HCT116 (cell line): ENCODE measurements at regions not wholly inside any gene's neighbourhood (a gene's known extent, or its start where the extent isn't known, plus 50 kb on each side); places are given as distances from the start of the nearest gene placed in this dataset.
"Not testable (repeated sequence)": the region's sequence is repeated elsewhere in the genome, so short reads cannot be mapped to it uniquely, and the experiment has no call there.

ENCODE experiments used
- ATAC-seq: fragments of 200-7000 bp; cut with Tn5 transposase; 2 replicates; pipeline ENCODE4 v1.9.1; 2020; ENCODE audit warnings: mild to moderate bottlenecking, moderate library complexity
- BruUV-seq: library from RNA; stranded (reverse); fragments of 400-500 nt; replicated peaks from 2 replicates; lab custom pipeline; 2021; lab: Mats Ljungman, UMichigan
- CTCF ChIA-PET: fragments of 300-600 bp; sonication (Branson Sonifier 250); formaldehyde crosslinking; loops from one replicate; lab custom pipeline; 2021; ENCODE audit warnings: antibody characterized with exemption; lab: Charles Lee
- POLR2A ChIA-PET: fragments of 300-600, 350-600 bp; sonication (Branson Sonifier 250); formaldehyde crosslinking; loops from one replicate; lab custom pipeline; 2021; ENCODE audit warnings: antibody characterized with exemption; lab: Charles Lee
- RAD21 ChIA-PET, 2 experiments: fragments of 300-600 bp; sonication (Branson Sonifier 250); formaldehyde crosslinking; loops; one replicate each; lab custom pipeline; 2023; ENCODE audit warnings: low total read pairs in 2 of 2; ENCODE audit not compliant: uncharacterized antibody in 2 of 2, unreplicated experiment in 2 of 2, low non-redundant PET in 1 of 2; lab: Charles Lee
- DNase-seq: peaks from one replicate; pipeline ENCODE4 v3.0.0-alpha.2; 2010; ENCODE audit warnings: low read depth, low spot score
- H2AFZ ChIP-seq: fragments of 200-600 bp; shearing (Covaris generic), sonication (generic); 2 replicates; pipeline ENCODE4 v1.6.1; 2017; ENCODE audit warnings: low read depth, mixed run types, mixed read lengths, antibody characterized with exemption, low read length; ENCODE audit not compliant: poor library complexity, severe bottlenecking
- H3K27ac ChIP-seq: 2 replicates; pipeline ENCODE4 v1.5.1; 2012; ENCODE audit warnings: low read depth, low read length
- H3K27me3 ChIP-seq: fragments of 200-600 bp; sonication (generic); 2 replicates; pipeline ENCODE4 v1.6.1; 2016; ENCODE audit warnings: mixed run types, low read length, mixed read lengths; ENCODE audit not compliant: insufficient read depth
- H3K36me3 ChIP-seq, 2 experiments: fragments of 200-500 bp in 1 of 2; fragments of 200-600 bp in 1 of 2; sonication (Bioruptor generic) in 1 of 2; sonication (generic) in 1 of 2; 2 replicates each; pipeline versions ENCODE4 v1.5.1 to v1.6.1; 2014 to 2016; ENCODE audit warnings: low read length in 2 of 2, inconsistent platforms in 1 of 2, mixed read lengths in 1 of 2, mixed run types in 1 of 2; ENCODE audit not compliant: insufficient read depth in 2 of 2, control insufficient read depth in 1 of 2
- H3K4me1 ChIP-seq, 2 experiments: fragments of 200-600 bp in 1 of 2; sonication (generic) in 1 of 2; 2 replicates each; pipeline versions ENCODE4 v1.5.1 to v1.6.1; 2012 to 2017; ENCODE audit warnings: low read length in 2 of 2, inconsistent platforms in 1 of 2, mild to moderate bottlenecking in 1 of 2, mixed read lengths in 1 of 2, mixed run types in 1 of 2, moderate library complexity in 1 of 2; ENCODE audit not compliant: insufficient read depth in 2 of 2, control insufficient read depth in 1 of 2
- H3K4me2 ChIP-seq: fragments of 200-600 bp; sonication (generic); 2 replicates; pipeline ENCODE4 v1.6.1; 2017; ENCODE audit warnings: mixed run types, low read length, mixed read lengths
- H3K4me3 ChIP-seq, 2 experiments: fragments of 200-600 bp in 1 of 2; sonication (generic) in 1 of 2; replicated peaks in 1 of 2; 2 replicates each; pipeline ENCODE4 v1.5.1; 2011 to 2016; ENCODE audit warnings: low read length in 2 of 2, control low read depth in 1 of 2, low read depth in 1 of 2, mild to moderate bottlenecking in 1 of 2, mixed read lengths in 1 of 2, mixed run types in 1 of 2
- H3K79me2 ChIP-seq: fragments of 200-600 bp; sonication (generic); 2 replicates; pipeline ENCODE4 v1.6.1; 2017; ENCODE audit warnings: mild to moderate bottlenecking, mixed run types, low read length, moderate library complexity, mixed read lengths; ENCODE audit not compliant: insufficient read depth
- H3K9ac ChIP-seq: fragments of 200-600 bp; sonication (generic); 2 replicates; pipeline ENCODE4 v1.6.1; 2016; ENCODE audit warnings: low read length, mixed read lengths
- H3K9me2 ChIP-seq: fragments of 200-600 bp; sonication (generic), shearing (Covaris generic); 2 replicates; pipeline ENCODE4 v1.6.1; 2017; ENCODE audit warnings: mixed run types, mild to moderate bottlenecking, moderate library complexity; ENCODE audit not compliant: insufficient read depth
- H3K9me3 ChIP-seq, 2 experiments: fragments of 200-500 bp in 1 of 2; fragments of 200-600 bp in 1 of 2; sonication (Bioruptor generic) in 1 of 2; sonication (generic) in 1 of 2; 2 replicates each; pipeline ENCODE4 v1.6.1; 2014 to 2017; ENCODE audit warnings: low read length in 2 of 2, mixed read lengths in 2 of 2, inconsistent platforms in 1 of 2, low read depth in 1 of 2, mild to moderate bottlenecking in 1 of 2, mixed run types in 1 of 2, moderate library complexity in 1 of 2; ENCODE audit not compliant: control insufficient read depth in 1 of 2, insufficient read depth in 1 of 2
- H4K20me1 ChIP-seq: fragments of 200-600 bp; sonication (generic), shearing (Covaris generic); 2 replicates; pipeline ENCODE4 v1.6.1; 2017; ENCODE audit warnings: mixed run types, mild to moderate bottlenecking, moderate library complexity; ENCODE audit not compliant: insufficient read depth
- ATF3 ChIP-seq: IDR thresholded peaks from 2 replicates; pipeline ENCODE4 v1.6.1; 2012
- CBX3 ChIP-seq: IDR thresholded peaks from 2 replicates; pipeline ENCODE4 v1.6.1; 2012; ENCODE audit warnings: low read depth
- CEBPB ChIP-seq: IDR thresholded peaks from 2 replicates; pipeline ENCODE4 v1.6.1; 2012; ENCODE audit warnings: low read depth
- CTCF ChIP-seq, 3 experiments: fragments of 200-600 bp in 1 of 3; sonication (generic) in 1 of 3; IDR thresholded peaks in 2 of 3; conservative IDR thresholded peaks in 1 of 3; 2 replicates each; pipeline ENCODE4 v1.5.1; 2012 to 2017; ENCODE audit warnings: low read depth in 2 of 3, low read length in 2 of 3, antibody characterized with exemption in 1 of 3, borderline replicate concordance in 1 of 3, control low read depth in 1 of 3, mild to moderate bottlenecking in 1 of 3, mixed read lengths in 1 of 3, mixed run types in 1 of 3, moderate library complexity in 1 of 3; ENCODE audit not compliant: insufficient read depth in 1 of 3
- EGR1 ChIP-seq: IDR thresholded peaks from 2 replicates; pipeline ENCODE4 v1.6.1; 2012; ENCODE audit warnings: low read depth
- ELF1 ChIP-seq: IDR thresholded peaks from 2 replicates; pipeline ENCODE4 v1.6.1; 2012; ENCODE audit warnings: low read depth, borderline replicate concordance
- EZH2 ChIP-seq: fragments of 200-600 bp; sonication (generic); IDR thresholded peaks from 2 replicates; pipeline ENCODE4 v1.6.1; 2017; ENCODE audit warnings: antibody characterized with exemption, mixed run types
- EZH2phosphoT487 ChIP-seq: fragments of 200-600 bp; IDR thresholded peaks from 2 replicates; pipeline ENCODE4 v1.6.1; 2018; ENCODE audit warnings: antibody characterized with exemption, borderline replicate concordance
- JUND ChIP-seq: IDR thresholded peaks from 2 replicates; pipeline ENCODE4 v1.6.1; 2012
- MAX ChIP-seq: IDR thresholded peaks from 2 replicates; pipeline ENCODE4 v1.6.1; 2012
- POLR2A ChIP-seq: IDR thresholded peaks from 2 replicates; pipeline ENCODE4 v1.7.0; 2011; ENCODE audit warnings: borderline replicate concordance; ENCODE audit not compliant: insufficient read depth, insufficient read length; ENCODE audit errors: extremely low read depth
- POLR2AphosphoS5 ChIP-seq: IDR thresholded peaks from 2 replicates; pipeline ENCODE4 v1.6.1; 2011; ENCODE audit warnings: mild to moderate bottlenecking, low read depth, low read length, moderate library complexity
- RAD21 ChIP-seq: IDR thresholded peaks from 2 replicates; pipeline ENCODE4 v1.6.1; 2012; ENCODE audit warnings: low read depth, mild to moderate bottlenecking
- SIN3A ChIP-seq: IDR thresholded peaks from 2 replicates; pipeline ENCODE4 v1.6.1; 2012; ENCODE audit warnings: low read depth
- SP1 ChIP-seq: IDR thresholded peaks from 2 replicates; pipeline ENCODE4 v1.6.1; 2012; ENCODE audit warnings: low read depth
- SRF ChIP-seq: IDR thresholded peaks from 2 replicates; pipeline ENCODE4 v1.6.1; 2012; ENCODE audit warnings: low read depth
- YY1 ChIP-seq: IDR thresholded peaks from 2 replicates; pipeline ENCODE4 v1.6.1; 2011; ENCODE audit warnings: low read length, low read depth, moderate library complexity, mild to moderate bottlenecking; ENCODE audit not compliant: insufficient replicate concordance; ENCODE audit errors: extremely low read depth
- ZBTB33 ChIP-seq: IDR thresholded peaks from 2 replicates; pipeline ENCODE4 v1.6.1; 2011; ENCODE audit warnings: mild to moderate bottlenecking, low read length, moderate library complexity; ENCODE audit not compliant: insufficient replicate concordance; ENCODE audit errors: extremely low read depth
- ZFX ChIP-seq: fragments of 450-650 bp; IDR thresholded peaks from 2 replicates; pipeline ENCODE4 v1.6.1; 2017
- ZNF274 ChIP-seq: fragments of 200-500 bp; sonication (Bioruptor generic); IDR thresholded peaks from 2 replicates; pipeline ENCODE4 v1.6.1; 2014; ENCODE audit warnings: mild to moderate bottlenecking, low read depth, low read length, inconsistent platforms
- intact Hi-C: fragments of 100-400 bp; cut with micrococcal nuclease; formaldehyde crosslinking; loops from 2 replicates; pipeline ENCODE4 v1.10.0; 2022

GRCh38 chr12:5280086-5280485 is 151.8 kb upstream of the NTF3 start:
- H2AFZ ChIP-seq: no peak overlapping the region
- H3K9ac ChIP-seq: no peak overlapping the region
- intact Hi-C loops: no loop called here
- H3K9me3 ChIP-seq: no peaks in the 10 kb centered on the region
- TF ChIP-seq ZNF274 (no peak), MAX (no peak), ATF3 (no peak), EGR1 (no peak), YY1 (no peak), EZH2 (no peak), SP1 (no peak), ZFX (no peak), ELF1 (no peak), POLR2A (no peak), EZH2phosphoT487 (no peak), CEBPB (no peak), JUND (no peak), ZBTB33 (no peak), SIN3A (no peak), SRF (no peak), RAD21 (no peak), CTCF (IDR thresholded peaks at IDR 0.05 in 2 of 3, conservative IDR thresholded peaks at IDR 0.05 in 1 of 3; ENCODE audit: borderline replicate concordance in 1 of 3, insufficient read depth in 1 of 3, low read depth in 2 of 3, low read length in 2 of 3) (no peak), CBX3 (no peak), POLR2AphosphoS5 (no peak)
- TF ChIP-seq, all 23 proteins: peak for 0
- no peaks in the 10 kb centered on the region for H4K20me1 ChIP-seq
- H3K79me2 ChIP-seq: no peaks in the 10 kb centered on the region
- peaks cover 4 to 7% of the 10 kb centered on the region in 2 experiments; a peak in 3 of 4 replicates for H3K4me1 ChIP-seq
- ATAC-seq (no peak), DNase-seq (no peak)
- RAD21 ChIA-PET: no interaction called here
- CTCF ChIA-PET: no interaction called here
- H3K4me2 ChIP-seq: no peak overlapping the region
- H3K4me3 ChIP-seq: no peak overlapping the region
- H3K27ac ChIP-seq: no peak overlapping the region
- no peaks in the 10 kb centered on the region for H3K36me3 ChIP-seq
- H3K9me2 ChIP-seq: no peaks in the 10 kb centered on the region
- no TSS peak for BruUV-seq
- no peaks in the 10 kb centered on the region for H3K27me3 ChIP-seq
- POLR2A ChIA-PET: no interaction called here

- CTCF ChIA-PET, H4K20me1 ChIP-seq, H3K9ac ChIP-seq, H3K27ac ChIP-seq, DNase-seq, H3K4me2 ChIP-seq, ATAC-seq, intact Hi-C loops, H3K9me2 ChIP-seq, RAD21 ChIA-PET, H3K79me2 ChIP-seq, H3K9me3 ChIP-seq, H3K36me3 ChIP-seq, H2AFZ ChIP-seq, POLR2A ChIA-PET, BruUV-seq, H3K27me3 ChIP-seq: not testable (repeated sequence)
- H3K4me1 ChIP-seq: peaks cover 6 to 11% of the 10 kb centered on the region in 2 experiments; a peak in 2 of 4 replicates
- 0 out of 4 replicates have a peak overlapping the region, but pooled peaks of 1 of the 2 experiments have one; percentile 53 for H3K4me3 ChIP-seq
Measured at GRCh38 chr12:5290368-5290767, 141.5 kb upstream of the NTF3 start.
